ACHN (cell line): ENCODE measurements at regions not wholly inside any gene's neighbourhood (a gene's known extent, or its start where the extent isn't known, plus 50 kb on each side); places are given as distances from the start of the nearest gene placed in this dataset.

ENCODE experiments used
- DNase-seq: peaks from one replicate; pipeline ENCODE4 v3.0.0-alpha.2; 2015
- in situ Hi-C: cut with HindIII; loops from 2 replicates; pipeline ENCODE4 v1.10.0; 2017; ENCODE audit warnings: low sequenced_read_pairs, low pct_ligation_motif_present, low pct_unique_long_range_greater_than_20kb

GRCh38 chr13:21938168-21938567 lies 267.3 kb downstream of the FGF9 start:
- DNase-seq, result no peak
- in situ Hi-C loops, result no loop called here

DNA sequence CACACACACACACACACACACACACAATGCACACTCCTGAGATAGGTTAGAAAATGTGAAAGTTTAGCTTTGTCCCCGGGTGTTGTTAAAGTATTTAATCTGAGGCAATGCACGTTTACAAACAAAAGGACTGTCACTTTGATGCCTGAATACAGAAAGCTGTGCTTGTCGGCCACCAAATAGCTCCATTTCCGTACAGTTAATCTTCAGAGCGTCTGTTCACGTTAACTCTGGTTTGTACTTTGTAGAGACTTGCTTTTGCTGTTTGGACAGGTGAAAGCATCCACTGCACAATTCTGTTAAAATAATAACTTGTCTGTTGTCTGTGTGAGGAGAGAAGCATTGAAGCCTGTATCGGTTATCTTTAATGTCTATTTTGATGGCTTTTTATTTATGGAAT lies 267.8 kb downstream of the FGF9 start:
- no peak for DNase-seq
- in situ Hi-C loops, result no loop called here

DNA sequence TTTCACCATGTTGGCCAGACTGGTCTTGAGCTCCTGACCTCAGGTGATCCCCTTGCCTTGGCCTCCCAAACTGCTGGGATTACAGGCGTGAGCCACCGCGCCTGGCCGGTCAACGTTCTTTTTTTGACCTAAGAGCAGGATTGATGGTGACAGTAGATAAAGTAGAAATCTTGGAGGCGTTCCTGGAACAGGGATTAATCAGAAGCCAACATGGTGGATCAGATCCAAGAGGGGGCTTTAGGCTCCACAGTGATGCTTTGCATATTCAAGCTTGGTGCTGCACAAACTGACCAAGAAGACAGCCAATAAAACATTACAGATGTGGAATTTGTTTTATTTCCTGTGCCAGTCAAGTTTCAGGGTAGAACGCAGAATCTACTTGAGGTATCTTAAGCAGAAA lies 271.2 kb downstream of the FGF9 start:
- in situ Hi-C loops, result no loop called here
- DNase-seq, result no peak

DNA sequence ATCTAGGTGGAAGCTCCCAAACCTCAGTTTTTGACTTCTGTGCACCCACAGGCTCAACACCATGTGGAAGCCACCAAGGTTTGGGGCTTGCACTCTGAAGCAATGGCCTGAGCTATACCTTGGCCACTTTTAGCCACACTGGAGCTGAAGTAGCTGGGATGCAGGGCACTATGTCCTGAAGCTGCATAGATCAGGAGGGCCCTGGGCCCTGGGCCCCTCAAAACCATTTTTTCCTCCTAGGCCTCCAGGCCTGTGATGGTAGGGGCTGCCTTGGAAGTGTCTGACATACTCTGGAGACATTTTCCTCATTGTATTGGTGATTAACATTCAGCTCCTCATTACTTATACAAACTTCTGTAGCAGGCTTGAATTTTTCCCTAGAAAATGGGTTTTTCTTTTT lies 273.7 kb downstream of the FGF9 start:
- DNase-seq, result no peak
- in situ Hi-C loops, result no loop called here

- in situ Hi-C loops, result no loop called here
- no peak for DNase-seq
Observed at GRCh38 chr13:21945195-21945594, 274.3 kb downstream of the FGF9 start.

DNA sequence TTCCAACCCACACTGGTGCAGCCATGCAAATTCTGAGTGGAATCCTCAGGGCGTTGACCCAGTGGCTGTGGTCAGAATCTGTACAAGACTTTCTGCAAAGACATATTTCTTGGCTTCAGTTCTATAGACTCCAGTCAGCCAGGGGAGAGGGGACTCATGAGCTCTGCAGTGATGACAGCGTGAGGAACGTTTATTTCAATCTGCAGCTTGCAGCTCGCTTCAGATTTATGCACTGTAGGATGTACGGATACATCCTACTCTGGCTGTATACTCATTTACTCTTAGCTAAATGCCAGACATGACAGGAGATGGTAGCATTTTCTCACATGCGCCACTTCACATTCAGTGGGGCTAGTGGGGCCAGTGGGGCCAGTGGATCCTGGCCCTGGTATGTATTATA lies 276.1 kb downstream of the FGF9 start:
- in situ Hi-C loops, result no loop called here
- DNase-seq, result no peak

DNA sequence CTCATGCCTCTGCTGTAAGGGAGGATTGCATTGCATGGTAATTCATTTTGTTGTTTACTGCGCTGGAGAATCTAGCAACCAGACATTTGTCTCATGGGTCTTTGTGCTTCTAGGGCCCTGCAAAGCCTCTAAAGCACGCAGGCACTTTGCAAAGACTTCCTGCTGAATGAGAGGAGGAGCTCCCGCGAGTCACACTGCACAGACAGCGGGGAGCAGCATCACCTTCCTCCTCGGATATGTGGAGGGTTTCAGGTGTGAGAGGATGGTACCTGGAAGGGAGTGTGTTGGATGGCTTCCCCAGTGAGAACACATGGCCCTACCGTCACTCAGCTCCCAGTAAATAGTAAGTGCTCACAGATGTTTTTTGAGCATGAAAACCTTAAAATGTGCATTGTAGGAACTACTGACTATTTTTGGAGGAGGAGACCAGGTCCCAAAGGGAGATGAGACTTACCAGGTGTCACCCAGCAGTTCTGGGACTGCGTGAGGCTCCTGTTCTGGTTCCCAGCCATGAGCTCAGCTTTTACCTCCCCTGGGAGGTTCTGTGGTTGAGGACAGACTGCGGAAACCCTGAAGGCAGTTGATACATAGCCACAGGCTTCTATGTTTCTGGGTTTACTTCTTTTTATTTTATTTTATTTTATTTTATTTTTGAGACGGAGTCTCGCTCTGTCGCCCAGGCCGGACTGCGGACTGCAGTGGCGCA lies 278.0 kb downstream of the FGF9 start:
- no peak for DNase-seq

GRCh38 chr13:21949818-21950429 lies 279.1 kb downstream of the FGF9 start:
- in situ Hi-C loops, result no loop called here
- DNase-seq, result no peak

More for the DNA sequence above, 278.0 kb downstream of the FGF9 start:
- in situ Hi-C loops, result no loop called here

GRCh38 chr13:21956666-21957065 lies 285.8 kb downstream of the FGF9 start:
- DNase-seq, result no peak
- in situ Hi-C loops, result no loop called here

- in situ Hi-C loops, result no loop called here
- DNase-seq, result no peak
Observed at GRCh38 chr13:21957833-21958232, 287.0 kb downstream of the FGF9 start.

- in situ Hi-C loops, result no loop called here
Observed at GRCh38 chr13:21960108-21960507, 289.2 kb downstream of the FGF9 start.

DNA sequence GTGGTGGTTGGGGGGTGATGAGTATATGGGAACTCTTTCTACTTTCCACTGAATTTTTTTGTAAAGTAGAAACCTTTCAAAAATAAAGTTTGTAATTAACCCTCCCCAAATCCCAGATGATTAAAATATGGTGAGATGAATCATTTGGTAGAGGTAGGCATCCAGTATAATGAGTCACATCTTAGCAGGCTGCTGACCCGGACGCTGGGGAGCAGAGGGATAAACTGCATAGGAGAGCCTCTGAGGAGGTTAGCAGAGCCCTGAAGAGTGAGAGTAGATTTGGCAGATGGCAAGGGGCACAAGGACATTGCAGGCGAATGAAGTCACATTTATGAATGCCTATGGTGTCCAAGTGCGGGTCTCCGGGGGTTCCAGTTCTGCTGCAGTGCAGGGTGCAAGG lies 293.8 kb downstream of the FGF9 start:
- no peak for DNase-seq
- in situ Hi-C loops, result no loop called here

More at GRCh38 chr13:21960108-21960507, 289.2 kb downstream of the FGF9 start:
- DNase-seq, result no peak

DNA sequence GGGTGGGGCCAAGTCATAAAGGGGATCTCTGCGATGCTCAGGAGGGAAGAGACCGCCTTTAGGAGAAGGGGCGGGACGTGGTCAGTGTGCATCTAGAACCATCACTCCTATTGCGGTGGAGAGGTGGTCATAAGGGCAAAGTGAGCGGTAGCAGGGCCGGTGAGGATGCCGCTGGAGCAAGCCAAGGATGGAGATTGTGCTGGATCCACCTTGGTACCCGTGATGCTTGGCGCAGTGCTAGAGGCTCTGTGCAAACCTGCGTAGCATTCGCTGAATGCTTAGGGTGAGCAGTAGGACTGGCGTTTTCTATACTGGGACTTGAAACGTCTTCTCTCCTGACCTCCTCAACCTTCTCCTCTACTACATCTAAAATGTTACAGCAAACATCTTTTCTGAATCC lies 294.2 kb downstream of the FGF9 start:
- in situ Hi-C loops, result no loop called here

GRCh38 chr13:21966014-21966413 lies 295.1 kb downstream of the FGF9 start:
- in situ Hi-C loops, result no loop called here
- no peak for DNase-seq

More for the DNA sequence above, 294.2 kb downstream of the FGF9 start:
- DNase-seq, result no peak

- in situ Hi-C loops, result no loop called here
- no peak for DNase-seq
Observed at GRCh38 chr13:21967871-21968270, 297.0 kb downstream of the FGF9 start.

GRCh38 chr13:21970172-21970571 lies 299.3 kb downstream of the FGF9 start:
- DNase-seq, result no peak
- in situ Hi-C loops, result no loop called here

DNA sequence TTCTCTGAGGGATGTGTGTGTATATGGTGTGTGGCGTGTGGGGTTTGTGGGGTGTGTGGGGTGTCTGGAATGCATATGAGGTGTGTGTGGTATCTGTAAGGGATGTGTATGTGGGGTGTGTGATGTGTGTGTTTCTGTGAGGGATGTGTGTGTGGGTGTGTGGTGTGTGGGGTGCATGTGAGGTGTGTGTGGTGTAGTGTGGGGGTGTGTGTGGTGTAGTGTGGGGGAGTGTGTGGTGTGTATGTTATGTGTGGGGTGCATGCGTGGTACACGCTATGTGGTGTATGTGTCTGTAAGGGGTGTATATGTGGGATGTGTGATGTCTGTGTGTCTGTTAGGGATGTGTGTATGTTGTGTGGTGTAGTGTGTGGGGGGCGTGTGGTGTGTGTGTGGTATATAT lies 300.0 kb downstream of the FGF9 start:
- no peak for DNase-seq
- in situ Hi-C loops, result no loop called here

DNA sequence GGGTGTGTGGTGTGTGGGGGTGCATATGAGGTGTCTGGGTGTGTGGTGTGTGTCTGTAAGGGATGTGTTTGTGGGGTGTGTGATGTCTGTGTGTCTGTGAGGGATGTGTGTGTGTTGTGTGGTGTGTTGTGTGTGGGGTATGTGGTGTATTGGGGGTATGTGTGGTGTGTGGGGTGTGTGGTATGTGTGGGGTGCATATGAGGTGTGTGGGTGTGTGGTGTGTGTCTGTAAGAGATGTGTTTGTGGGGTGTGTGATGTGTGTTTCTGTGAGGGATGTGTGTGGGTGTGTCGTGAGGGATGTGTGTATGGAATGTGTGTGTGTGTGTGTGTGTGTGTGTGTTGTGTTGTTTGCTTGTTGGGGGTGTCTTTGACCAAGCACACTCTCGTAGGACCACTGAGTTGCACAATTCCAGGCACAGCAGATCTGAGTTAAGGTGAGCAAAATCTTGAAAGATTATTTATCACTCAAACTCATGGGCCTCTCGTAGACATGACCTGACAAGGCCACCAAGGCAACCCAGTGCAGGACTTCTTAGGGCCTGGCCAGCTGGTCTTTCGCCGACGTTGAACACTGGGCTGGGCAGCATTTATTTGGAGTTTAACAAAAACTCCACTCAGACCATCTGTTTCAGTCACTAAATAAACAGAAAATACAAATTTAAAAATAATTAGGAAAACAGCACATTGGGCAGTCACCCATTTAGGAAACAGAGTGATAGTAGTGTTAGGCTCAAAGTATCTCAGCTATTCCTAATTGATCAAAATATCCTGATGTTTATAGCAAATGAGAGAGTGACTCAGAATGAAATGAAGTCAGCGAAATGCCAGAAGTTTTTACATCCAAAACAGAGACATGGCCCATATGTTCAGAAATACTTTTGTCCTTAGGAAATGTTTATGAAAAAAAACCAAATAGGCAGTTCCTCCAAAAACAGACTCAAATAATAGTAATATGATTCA lies 301.1 kb downstream of the FGF9 start:
- DNase-seq, result no peak

DNA sequence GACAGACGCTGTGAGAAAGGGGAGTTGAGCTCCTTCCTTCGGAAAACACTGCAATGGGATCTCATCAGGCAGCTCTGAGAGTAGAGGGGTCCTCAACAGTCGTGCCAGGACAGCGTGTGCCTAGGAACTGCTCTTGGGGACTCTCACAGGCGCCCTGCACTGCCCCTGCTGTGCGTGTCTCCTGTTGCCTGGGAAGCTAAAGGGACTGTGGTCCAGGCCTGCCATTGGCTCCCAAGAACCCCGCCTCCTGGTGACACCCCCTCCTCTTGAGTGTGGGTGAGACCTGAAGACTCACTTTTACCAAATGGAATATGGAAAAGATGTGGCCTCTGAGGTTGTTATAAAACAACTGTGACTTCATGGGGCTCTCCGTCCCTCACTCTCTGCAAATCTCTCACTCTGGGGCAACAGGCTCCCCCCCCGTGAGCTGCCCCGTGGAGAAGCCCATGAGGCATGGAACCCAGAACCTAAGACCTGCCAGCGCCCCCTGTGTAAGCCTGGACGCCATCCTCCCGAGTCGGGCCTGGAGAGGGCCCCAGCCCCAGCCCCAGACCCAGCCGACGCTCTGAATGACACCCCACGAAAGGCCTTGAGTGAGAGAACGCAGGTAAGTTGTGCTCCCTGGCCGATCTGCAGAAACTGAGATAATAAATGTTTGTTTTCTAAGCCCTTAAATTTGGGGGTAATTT lies 302.7 kb downstream of the FGF9 start:
- DNase-seq, result no peak
- in situ Hi-C loops, result no loop called here

More for the DNA sequence above, 301.1 kb downstream of the FGF9 start:
- in situ Hi-C loops, result no loop called here
